HEK293 (cell line): ENCODE measurements at regions not wholly inside any gene's neighbourhood (a gene's known extent, or its start where the extent isn't known, plus 50 kb on each side); places are given as distances from the start of the nearest gene placed in this dataset.

ENCODE experiments used
- CTCF ChIA-PET: fragments of 350-600 bp; formaldehyde crosslinking; extraction: SDS; loops from one replicate; lab custom pipeline; 2021; ENCODE audit warnings: antibody characterized with exemption; lab: Yijun Ruan, JAX
- POLR2A ChIA-PET: fragments of 300-600 bp; formaldehyde crosslinking; extraction: SDS; loops from one replicate; lab custom pipeline; 2020; ENCODE audit warnings: antibody characterized with exemption, inconsistent platforms; lab: Yijun Ruan, JAX
- H3K27ac ChIP-seq: fragments of 200-500 bp; sonication (Bioruptor generic); 2 replicates; pipeline ENCODE4 v1.5.1; 2014; ENCODE audit warnings: low read depth, low read length, control low read depth, inconsistent platforms; ENCODE audit errors: extremely low read depth
- H3K36me3 ChIP-seq, 2 experiments: fragments of 200-500 bp in 1 of 2; sonication (Bioruptor generic) in 1 of 2; 1 replicate in 1 of 2; 2 replicates in 1 of 2; pipeline ENCODE4 v1.5.1; 2014 to 2017; ENCODE audit warnings: inconsistent platforms in 2 of 2, low read length in 2 of 2; ENCODE audit not compliant: control insufficient read depth in 2 of 2, insufficient read depth in 1 of 2
- H3K4me1 ChIP-seq: fragments of 200-500 bp; sonication (Bioruptor generic); 2 replicates; pipeline ENCODE4 v1.5.1; 2014; ENCODE audit warnings: mild to moderate bottlenecking, low read length, inconsistent platforms; ENCODE audit not compliant: control insufficient read depth, insufficient read depth
- H3K4me3 ChIP-seq: 2 replicates; pipeline ENCODE4 v1.5.1; 2011; ENCODE audit warnings: low read depth, mild to moderate bottlenecking, control low read depth, low read length, moderate library complexity
- H3K9me3 ChIP-seq: fragments of 200-500 bp; sonication (Bioruptor generic); 2 replicates; pipeline ENCODE4 v1.5.1; 2014; ENCODE audit warnings: low read depth, low read length, inconsistent platforms; ENCODE audit not compliant: control insufficient read depth, insufficient read depth
- BCL11B ChIP-seq: fragments of 450-650 bp; formaldehyde crosslinking; IDR thresholded peaks from 2 replicates; pipeline ENCODE4 v1.5.1; 2016; ENCODE audit warnings: low read depth, missing biosample characterization, missing genetic modification characterization
- GLI4 ChIP-seq: fragments of 450-650 bp; formaldehyde crosslinking; IDR thresholded peaks from 2 replicates; pipeline ENCODE4 v1.5.1; 2016; ENCODE audit warnings: missing biosample characterization, missing genetic modification characterization
- GLIS2 ChIP-seq: fragments of 450-650 bp; formaldehyde crosslinking; IDR thresholded peaks from 2 replicates; pipeline ENCODE4 v1.5.1; 2016; ENCODE audit warnings: missing biosample characterization, missing genetic modification characterization
- KLF7 ChIP-seq: fragments of 450-650 bp; formaldehyde crosslinking; IDR thresholded peaks from 2 replicates; pipeline ENCODE4 v1.5.1; 2016; ENCODE audit warnings: missing biosample characterization, missing genetic modification characterization, borderline replicate concordance
- SP3 ChIP-seq: fragments of 450-650 bp; formaldehyde crosslinking; IDR thresholded peaks from 2 replicates; pipeline ENCODE4 v1.5.1; 2016; ENCODE audit warnings: missing biosample characterization, missing genetic modification characterization
- TCF7L2 ChIP-seq: IDR thresholded peaks from 2 replicates; pipeline ENCODE4 v1.6.1; 2011; ENCODE audit warnings: low read depth, mild to moderate bottlenecking, inconsistent platforms, low read length, moderate library complexity, borderline replicate concordance
- YY2 ChIP-seq: fragments of 450-650 bp; formaldehyde crosslinking; IDR thresholded peaks from 2 replicates; pipeline ENCODE4 v1.5.1; 2016; ENCODE audit warnings: missing biosample characterization, missing genetic modification characterization
- ZNF112 ChIP-seq: fragments of 450-650 bp; formaldehyde crosslinking; IDR thresholded peaks from 2 replicates; pipeline ENCODE4 v1.5.0; 2017; ENCODE audit warnings: missing biosample characterization, missing genetic modification characterization
- ZNF155 ChIP-seq: fragments of 450-650 bp; formaldehyde crosslinking; IDR thresholded peaks from 2 replicates; pipeline ENCODE4 v1.5.1; 2016; ENCODE audit warnings: missing biosample characterization, missing genetic modification characterization
- ZNF184 ChIP-seq: fragments of 450-650 bp; IDR thresholded peaks from 2 replicates; pipeline ENCODE4 v1.5.1; 2018; ENCODE audit warnings: missing biosample characterization, mild to moderate bottlenecking, missing genetic modification characterization
- ZNF19 ChIP-seq: fragments of 450-650 bp; formaldehyde crosslinking; IDR thresholded peaks from 2 replicates; pipeline ENCODE4; 2016; ENCODE audit warnings: missing biosample characterization, missing genetic modification characterization, low read depth
- ZNF214 ChIP-seq: fragments of 450-650 bp; formaldehyde crosslinking; IDR thresholded peaks from 2 replicates; pipeline ENCODE4 v1.5.1; 2017; ENCODE audit warnings: missing biosample characterization, mild to moderate bottlenecking, missing genetic modification characterization, borderline replicate concordance
- ZNF223 ChIP-seq: fragments of 450-650 bp; formaldehyde crosslinking; IDR thresholded peaks from 2 replicates; pipeline ENCODE4 v1.5.1; 2016; ENCODE audit warnings: missing biosample characterization, missing genetic modification characterization
- ZNF24 ChIP-seq: fragments of 450-650 bp; formaldehyde crosslinking; IDR thresholded peaks from 2 replicates; pipeline ENCODE4 v1.5.1; 2016; ENCODE audit warnings: missing biosample characterization, missing genetic modification characterization
- ZNF354C ChIP-seq: fragments of 450-650 bp; formaldehyde crosslinking; IDR thresholded peaks from 2 replicates; pipeline ENCODE4 v1.5.1; 2016; ENCODE audit warnings: missing biosample characterization, missing genetic modification characterization, low read depth, borderline replicate concordance
- TF ChIP-seq, protein P1 (sequence below): fragments of 450-650 bp; formaldehyde crosslinking; IDR thresholded peaks from 2 replicates; pipeline ENCODE4 v1.5.1; 2016; ENCODE audit warnings: missing biosample characterization, missing genetic modification characterization
- TF ChIP-seq, protein P2 (sequence below): fragments of 450-650 bp; formaldehyde crosslinking; IDR thresholded peaks from 2 replicates; pipeline ENCODE4 v1.5.1; 2016; ENCODE audit warnings: missing biosample characterization, missing genetic modification characterization
- TF ChIP-seq, protein P3 (sequence below): fragments of 450-650 bp; formaldehyde crosslinking; IDR thresholded peaks from 2 replicates; pipeline ENCODE4 v1.5.1; 2016; ENCODE audit warnings: missing biosample characterization, missing genetic modification characterization
- TF ChIP-seq, protein P4 (sequence below): fragments of 450-650 bp; formaldehyde crosslinking; IDR thresholded peaks from 2 replicates; pipeline ENCODE4 v1.5.1; 2016; ENCODE audit warnings: missing biosample characterization, missing genetic modification characterization

DNA sequence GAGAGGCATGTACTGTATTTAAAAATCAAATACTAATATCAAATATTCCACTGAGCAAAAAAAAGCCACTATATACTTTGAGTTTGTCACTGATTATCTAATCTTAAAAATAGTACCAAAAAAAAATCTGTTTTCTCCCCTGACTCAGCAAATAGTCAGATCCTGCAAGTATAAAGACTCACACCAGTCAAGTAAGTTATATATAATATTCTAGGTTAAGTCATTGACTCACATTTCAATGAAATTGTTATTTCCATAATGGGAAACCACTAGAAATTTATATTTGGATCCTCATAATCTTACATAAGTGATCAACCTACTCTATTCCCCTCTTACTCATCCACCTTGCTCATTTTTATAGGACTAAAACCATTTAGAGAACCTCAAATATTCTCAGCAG is 447.2 kb upstream of the MEF2C start (continued):
- TF ChIP-seq SP3 (tag by site-specific recombination) (no peak), ZNF354C (tag by site-specific recombination) (no peak), ZNF184 (tag by site-specific recombination) (no peak), KLF7 (no peak), ZNF112 (tag by site-specific recombination) (no peak), GLIS2 (no peak), TCF7L2 (no peak), YY2 (no peak)
- TF ChIP-seq, protein P1, sequence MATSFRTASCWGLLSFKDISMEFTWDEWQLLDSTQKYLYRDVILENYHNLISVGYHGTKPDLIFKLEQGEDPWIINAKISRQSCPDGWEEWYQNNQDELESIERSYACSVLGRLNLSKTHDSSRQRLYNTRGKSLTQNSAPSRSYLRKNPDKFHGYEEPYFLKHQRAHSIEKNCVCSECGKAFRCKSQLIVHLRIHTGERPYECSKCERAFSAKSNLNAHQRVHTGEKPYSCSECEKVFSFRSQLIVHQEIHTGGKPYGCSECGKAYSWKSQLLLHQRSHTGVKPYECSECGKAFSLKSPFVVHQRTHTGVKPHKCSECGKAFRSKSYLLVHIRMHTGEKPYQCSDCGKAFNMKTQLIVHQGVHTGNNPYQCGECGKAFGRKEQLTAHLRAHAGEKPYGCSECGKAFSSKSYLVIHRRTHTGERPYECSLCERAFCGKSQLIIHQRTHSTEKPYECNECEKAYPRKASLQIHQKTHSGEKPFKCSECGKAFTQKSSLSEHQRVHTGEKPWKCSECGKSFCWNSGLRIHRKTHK (tag by site-specific recombination): no peak

DNA sequence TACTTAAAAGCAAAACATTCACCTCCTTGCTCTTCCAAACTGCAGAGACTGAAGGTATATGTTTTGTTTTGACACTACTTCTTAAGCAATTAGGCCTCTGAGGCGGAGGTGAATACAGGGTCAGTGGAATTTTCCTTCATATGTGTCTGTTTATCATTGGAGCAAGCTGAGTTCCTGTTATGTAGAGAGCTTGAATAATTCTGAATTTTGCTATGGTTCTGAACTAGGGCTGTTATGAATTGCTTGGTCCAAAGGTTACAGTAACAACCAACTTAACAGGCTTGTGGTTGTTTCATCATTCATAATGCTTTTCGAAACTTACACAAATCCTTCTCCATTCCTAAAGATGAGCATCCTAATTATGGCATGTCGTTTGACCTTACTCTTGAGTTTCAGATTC is 444.6 kb upstream of the MEF2C start:
- TF ChIP-seq GLI4 (tag by site-specific recombination): no peak
- no peak for TF ChIP-seq ZNF223 (tag by site-specific recombination)
- TF ChIP-seq GLIS2: no peak
- TF ChIP-seq BCL11B (tag by site-specific recombination): no peak
- H3K4me3 ChIP-seq: no peak overlapping the region
- CTCF ChIA-PET: no interaction called here
- POLR2A ChIA-PET: no interaction called here
- H3K9me3 ChIP-seq: no peaks in the 10 kb centered on the region
- no peaks in the 10 kb centered on the region for H3K36me3 ChIP-seq
- no peaks in the 10 kb centered on the region for H3K4me1 ChIP-seq
- no peak overlapping the region for H3K27ac ChIP-seq

DNA sequence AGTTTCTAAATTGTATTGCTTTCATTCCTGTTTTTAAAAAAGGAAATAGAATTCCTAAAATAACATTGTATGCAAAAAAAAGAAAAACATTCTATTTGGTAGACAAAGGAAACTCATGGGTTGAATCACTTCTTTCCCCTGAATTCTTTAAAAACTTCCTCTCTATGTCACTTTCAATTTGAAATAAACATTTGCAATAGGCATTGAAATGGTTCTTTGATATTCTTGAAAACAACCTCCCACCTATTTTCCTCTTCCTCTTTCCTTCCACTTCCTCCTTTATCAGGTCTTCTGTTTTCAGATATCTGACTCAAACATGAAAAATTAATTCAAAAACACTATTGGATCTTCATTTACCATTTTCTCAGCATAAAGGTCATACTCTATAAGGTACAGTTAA is 442.0 kb upstream of the MEF2C start:
- no peak overlapping the region for H3K4me3 ChIP-seq
- POLR2A ChIA-PET: no interaction called here
- TF ChIP-seq, protein P2, sequence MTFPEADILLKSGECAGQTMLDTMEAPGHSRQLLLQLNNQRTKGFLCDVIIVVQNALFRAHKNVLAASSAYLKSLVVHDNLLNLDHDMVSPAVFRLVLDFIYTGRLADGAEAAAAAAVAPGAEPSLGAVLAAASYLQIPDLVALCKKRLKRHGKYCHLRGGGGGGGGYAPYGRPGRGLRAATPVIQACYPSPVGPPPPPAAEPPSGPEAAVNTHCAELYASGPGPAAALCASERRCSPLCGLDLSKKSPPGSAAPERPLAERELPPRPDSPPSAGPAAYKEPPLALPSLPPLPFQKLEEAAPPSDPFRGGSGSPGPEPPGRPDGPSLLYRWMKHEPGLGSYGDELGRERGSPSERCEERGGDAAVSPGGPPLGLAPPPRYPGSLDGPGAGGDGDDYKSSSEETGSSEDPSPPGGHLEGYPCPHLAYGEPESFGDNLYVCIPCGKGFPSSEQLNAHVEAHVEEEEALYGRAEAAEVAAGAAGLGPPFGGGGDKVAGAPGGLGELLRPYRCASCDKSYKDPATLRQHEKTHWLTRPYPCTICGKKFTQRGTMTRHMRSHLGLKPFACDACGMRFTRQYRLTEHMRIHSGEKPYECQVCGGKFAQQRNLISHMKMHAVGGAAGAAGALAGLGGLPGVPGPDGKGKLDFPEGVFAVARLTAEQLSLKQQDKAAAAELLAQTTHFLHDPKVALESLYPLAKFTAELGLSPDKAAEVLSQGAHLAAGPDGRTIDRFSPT (tag by site-specific recombination): no peak
- TF ChIP-seq ZNF19: no peak
- TF ChIP-seq ZNF155 (tag by site-specific recombination): no peak
- TF ChIP-seq, protein P3, sequence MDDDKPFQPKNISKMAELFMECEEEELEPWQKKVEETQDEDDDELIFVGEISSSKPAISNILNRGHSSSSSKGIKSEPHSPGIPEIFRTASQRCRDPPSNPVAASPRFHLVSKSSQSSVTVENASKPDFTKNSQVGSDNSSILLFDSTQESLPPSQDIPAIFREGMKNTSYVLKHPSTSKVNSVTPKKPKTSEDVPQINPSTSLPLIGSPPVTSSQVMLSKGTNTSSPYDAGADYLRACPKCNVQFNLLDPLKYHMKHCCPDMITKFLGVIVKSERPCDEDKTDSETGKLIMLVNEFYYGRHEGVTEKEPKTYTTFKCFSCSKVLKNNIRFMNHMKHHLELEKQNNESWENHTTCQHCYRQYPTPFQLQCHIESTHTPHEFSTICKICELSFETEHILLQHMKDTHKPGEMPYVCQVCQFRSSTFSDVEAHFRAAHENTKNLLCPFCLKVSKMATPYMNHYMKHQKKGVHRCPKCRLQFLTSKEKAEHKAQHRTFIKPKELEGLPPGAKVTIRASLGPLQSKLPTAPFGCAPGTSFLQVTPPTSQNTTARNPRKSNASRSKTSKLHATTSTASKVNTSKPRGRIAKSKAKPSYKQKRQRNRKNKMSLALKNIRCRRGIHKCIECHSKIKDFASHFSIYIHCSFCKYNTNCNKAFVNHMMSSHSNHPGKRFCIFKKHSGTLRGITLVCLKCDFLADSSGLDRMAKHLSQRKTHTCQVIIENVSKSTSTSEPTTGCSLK (tag by site-specific recombination): no peak
- no peak for TF ChIP-seq ZNF214 (tag by site-specific recombination)
- no peak for TF ChIP-seq ZNF24 (tag by site-specific recombination)
- TF ChIP-seq, protein P4, sequence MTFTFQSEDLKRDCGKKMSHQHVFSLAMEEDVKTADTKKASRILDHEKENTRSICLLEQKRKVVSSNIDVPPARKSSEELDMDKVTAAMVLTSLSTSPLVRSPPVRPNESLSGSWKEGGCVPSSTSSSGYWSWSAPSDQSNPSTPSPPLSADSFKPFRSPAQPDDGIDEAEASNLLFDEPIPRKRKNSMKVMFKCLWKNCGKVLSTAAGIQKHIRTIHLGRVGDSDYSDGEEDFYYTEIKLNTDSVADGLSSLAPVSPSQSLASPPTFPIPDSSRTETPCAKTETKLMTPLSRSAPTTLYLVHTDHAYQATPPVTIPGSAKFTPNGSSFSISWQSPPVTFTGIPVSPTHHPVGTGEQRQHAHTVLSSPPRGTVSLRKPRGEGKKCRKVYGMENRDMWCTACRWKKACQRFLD (tag by site-specific recombination): no peak
- H3K36me3 ChIP-seq: no peaks in the 10 kb centered on the region
- CTCF ChIA-PET: no interaction called here
- H3K27ac ChIP-seq: no peak overlapping the region
- no peaks in the 10 kb centered on the region for H3K4me1 ChIP-seq
- no peaks in the 10 kb centered on the region for H3K9me3 ChIP-seq
